ENCODE measurements at regions not wholly inside any gene's neighbourhood (a gene's known extent, or its start where the extent isn't known, plus 50 kb on each side); places are given as distances from the start of the nearest gene placed in this dataset.

- DNase-seq: peak; percentile 56
Observed at GRCh38 chr9:93827545-93828330, 127.4 kb downstream of the BARX1 start.

- DNase-seq: no peak
Observed at GRCh38 chr9:93826905-93827544, 128.1 kb downstream of the BARX1 start.

DNA sequence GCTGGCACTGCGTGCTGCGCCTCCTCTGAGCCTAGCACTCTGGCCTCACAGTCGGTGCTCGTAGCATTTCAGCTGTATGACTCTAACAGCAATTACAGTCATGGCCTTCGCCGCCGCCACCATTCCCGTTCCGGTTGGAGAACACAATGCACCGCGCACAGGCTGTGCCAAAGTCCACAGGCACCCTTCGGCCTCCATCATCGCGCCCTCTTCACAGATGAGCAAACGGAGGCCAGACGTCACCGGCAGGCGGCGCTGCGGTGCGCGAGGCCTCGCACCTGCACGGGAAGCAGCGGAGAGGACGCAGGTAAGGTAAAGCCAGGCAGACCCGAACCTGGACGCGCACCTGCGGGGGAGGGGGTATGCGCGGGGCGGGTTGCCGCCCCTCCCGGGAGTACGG lies 128.9 kb downstream of the BARX1 start:
- DNase-seq: peak; percentile 76

GRCh38 chr9:93825348-93826115 lies 129.6 kb downstream of the BARX1 start:
- DNase-seq: no peak

- no peak for DNase-seq
Observed at GRCh38 chr9:93824386-93825294, 130.5 kb downstream of the BARX1 start.

DNA sequence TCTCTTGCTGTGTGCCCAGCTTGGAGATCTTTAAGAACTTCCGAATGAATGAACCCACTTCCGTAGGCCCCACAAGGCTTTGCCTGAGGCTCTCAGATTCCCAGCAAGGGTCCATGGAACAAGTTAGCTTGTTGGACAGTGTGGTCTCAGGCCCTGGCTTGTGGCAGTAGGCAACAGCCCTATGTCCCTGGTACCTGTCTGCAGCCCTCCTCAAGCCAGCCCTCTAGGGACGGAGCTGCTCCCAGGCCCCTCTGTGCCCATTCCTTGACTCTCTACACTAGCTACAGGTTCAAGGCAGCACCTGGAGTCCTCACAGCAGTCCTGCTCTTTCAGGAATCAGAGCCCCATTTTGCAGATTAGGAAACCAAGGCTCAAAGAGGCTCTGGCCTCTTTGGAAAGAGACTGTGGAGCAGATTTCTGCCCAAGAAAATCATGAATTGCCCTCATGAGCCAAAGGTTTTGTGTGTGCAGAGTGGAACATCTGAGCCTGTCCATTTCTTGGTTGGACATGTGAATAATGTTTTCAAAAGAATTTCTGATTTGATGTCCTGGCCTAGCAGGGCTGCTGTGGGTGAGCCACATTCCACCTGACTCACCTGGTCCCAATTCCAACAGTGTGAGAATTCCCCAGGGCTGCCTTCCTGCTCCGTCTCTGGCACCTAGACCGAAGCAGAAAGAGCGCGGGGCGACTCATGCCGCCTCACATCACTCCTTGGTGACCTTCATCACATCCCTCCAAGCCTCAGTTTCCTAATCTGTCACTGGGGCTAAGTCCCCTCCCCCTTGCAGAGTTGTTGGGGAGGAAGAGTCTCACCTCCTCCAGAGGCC lies 131.7 kb downstream of the BARX1 start:
- DNase-seq: no peak

DNA sequence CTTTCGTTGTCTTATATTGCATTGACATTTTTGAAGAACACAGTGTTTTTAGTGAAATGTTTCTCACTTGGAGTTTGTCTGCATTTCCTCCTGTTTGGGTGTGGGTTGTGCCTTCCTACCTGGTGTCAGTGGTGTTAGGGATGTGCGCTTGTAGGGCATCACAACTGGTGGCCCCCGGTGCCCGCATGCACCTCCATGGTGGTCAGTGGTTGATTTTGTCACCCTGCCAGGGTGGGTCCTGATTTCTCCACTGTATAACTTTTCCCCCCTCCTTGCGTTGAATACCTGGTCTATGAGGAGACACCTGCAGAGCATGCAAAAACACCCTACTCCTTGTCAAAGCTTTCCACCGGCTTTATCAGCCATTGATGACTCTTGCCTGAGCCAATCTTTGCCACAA lies 132.9 kb downstream of the BARX1 start:
- no peak for DNase-seq

- DNase-seq: no peak
Observed at GRCh38 chr9:93821307-93821703, 133.8 kb downstream of the BARX1 start.

GRCh38 chr9:93820667-93821306 lies 134.4 kb downstream of the BARX1 start:
- DNase-seq: no peak

GRCh38 chr9:93819905-93820304 lies 135.2 kb downstream of the BARX1 start:
- DNase-seq: no peak

DNA sequence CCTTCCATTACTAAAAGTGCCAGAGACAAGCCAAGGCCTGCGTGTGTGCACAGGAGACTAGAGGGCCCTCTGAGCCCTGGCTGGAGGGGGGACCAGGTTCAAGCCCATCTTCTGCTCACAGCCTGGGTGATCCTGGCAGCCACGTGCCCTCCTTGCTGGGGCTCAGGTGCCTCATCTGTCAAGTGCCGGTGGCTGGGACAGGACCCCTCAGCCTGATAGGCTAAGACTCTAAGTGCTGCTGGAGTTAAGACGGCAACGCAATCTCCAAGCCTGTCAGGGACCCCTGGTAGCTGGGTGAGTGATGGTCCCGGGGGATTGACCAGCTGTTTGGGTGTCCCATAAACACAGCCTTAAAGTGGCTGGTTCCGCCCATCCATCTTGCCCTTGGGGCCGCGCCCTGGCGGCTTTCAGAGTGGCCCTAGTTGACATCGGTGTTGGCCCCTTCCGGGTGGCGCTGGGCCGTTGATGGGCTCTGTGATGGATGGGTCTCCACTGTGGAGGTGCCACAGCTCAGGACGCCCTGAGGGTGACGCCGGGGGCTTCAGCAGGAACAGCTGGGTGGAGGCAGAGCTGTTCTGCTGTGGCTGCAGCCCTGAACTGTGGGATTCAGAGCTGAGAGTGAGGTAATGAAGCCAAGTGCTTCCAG lies 136.2 kb downstream of the BARX1 start:
- no peak for DNase-seq

DNA sequence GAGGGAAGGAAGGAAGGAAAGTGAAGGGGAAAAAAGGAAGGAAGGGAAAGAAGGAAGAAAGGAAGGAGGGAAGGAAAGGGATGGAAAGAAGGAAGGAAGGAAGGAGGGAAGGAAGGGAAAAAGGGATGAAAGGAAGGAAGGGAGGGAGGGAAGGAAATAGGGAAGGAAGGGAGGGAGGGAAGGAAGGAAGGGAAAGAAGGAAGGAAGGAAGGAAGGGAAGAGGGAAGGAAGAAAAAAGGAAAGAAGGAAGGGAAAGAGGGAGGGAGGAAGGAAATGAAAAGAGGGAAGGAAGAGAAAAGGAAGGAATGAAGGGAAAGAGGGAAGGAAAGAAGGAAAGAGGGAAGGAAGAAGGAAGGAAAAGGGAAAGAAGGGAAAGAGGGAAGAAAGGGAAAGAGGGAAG lies 136.9 kb downstream of the BARX1 start:
- no peak for DNase-seq

DNA sequence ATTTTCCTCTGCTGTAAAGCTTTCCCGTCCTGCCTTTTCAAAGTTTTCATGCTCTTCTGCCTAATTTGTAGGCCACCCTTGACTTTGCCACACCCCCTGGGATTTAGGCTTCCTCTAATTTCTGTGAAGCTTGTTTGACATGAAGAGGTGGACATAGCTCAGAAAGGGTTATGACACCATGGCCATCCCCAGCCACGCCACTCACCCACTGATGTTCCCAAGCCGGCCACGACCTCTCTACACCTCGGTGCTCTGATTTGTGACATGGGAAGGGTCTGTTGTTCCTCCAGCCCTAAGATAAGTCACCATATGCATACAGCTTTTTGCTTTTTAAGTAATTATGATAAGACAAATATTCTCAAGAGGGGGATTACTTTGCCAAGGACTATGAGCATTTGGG lies 139.5 kb downstream of the BARX1 start:
- DNase-seq: no peak

DNA sequence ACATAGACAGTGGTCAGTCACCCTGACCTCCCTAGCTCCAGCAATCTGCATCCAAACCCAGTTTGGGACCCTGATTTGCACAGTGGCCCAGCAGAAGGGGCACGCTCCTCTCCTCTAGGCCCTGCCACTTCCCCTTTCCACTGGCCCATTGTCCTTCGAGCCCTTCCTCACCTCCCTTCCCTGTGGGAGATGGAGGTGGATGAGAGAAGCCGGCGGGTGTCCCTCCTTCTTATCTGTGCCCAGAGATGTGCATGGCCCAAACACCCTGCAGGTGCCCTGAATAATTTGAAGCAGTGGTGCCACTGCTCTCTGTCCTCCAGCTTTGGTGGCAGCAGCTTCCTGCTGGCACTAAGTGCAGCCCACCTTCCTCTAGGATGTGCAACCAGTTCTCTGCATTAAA lies 140.0 kb downstream of the BARX1 start:
- DNase-seq: no peak

DNA sequence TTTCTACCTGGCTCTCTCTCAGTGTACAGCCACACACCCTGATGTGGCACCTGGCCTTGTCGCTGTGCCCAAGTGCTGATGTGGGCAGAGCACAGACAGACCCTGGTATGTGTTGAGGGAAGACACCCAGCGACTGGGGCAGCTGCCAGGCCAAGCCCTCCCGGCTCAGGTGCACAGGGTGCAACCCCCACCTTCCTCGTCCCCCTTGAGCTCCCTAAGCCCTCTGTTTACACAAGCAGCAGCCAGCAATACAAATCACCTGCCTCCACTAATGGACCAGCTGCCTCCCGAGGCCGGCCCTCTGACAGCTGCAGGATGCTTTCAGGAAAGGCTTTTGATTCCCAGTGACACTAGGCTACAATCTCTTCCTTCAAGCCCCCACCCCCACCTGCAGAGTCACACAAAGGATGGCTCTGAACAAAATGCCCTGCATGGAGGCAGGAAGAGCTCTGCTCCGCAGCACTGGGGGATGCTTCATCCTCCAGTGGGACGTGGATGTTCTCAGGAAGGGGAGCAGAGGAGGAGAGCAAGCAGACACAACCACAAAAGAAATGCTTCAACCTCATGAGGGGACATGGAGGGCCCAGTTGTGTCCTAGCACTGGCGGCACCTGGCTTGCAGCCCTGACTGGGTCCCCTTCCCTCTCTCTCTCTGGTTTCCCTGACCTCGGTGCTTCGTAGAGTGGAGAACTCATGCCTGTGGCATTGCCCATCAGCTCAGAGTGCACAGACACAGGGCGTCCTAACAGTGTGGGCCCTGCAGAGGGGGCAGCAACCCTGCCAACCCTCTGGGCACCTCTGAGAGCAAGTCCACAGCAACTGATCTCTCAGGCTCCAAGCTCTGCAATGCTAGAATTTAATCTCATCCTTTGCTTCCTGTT lies 140.8 kb downstream of the BARX1 start:
- DNase-seq: no peak

- no peak for DNase-seq
Observed at GRCh38 chr9:93813221-93814076, 141.7 kb downstream of the BARX1 start.

GRCh38 chr9:93812410-93812668 lies 142.8 kb downstream of the BARX1 start:
- no peak for DNase-seq

DNA sequence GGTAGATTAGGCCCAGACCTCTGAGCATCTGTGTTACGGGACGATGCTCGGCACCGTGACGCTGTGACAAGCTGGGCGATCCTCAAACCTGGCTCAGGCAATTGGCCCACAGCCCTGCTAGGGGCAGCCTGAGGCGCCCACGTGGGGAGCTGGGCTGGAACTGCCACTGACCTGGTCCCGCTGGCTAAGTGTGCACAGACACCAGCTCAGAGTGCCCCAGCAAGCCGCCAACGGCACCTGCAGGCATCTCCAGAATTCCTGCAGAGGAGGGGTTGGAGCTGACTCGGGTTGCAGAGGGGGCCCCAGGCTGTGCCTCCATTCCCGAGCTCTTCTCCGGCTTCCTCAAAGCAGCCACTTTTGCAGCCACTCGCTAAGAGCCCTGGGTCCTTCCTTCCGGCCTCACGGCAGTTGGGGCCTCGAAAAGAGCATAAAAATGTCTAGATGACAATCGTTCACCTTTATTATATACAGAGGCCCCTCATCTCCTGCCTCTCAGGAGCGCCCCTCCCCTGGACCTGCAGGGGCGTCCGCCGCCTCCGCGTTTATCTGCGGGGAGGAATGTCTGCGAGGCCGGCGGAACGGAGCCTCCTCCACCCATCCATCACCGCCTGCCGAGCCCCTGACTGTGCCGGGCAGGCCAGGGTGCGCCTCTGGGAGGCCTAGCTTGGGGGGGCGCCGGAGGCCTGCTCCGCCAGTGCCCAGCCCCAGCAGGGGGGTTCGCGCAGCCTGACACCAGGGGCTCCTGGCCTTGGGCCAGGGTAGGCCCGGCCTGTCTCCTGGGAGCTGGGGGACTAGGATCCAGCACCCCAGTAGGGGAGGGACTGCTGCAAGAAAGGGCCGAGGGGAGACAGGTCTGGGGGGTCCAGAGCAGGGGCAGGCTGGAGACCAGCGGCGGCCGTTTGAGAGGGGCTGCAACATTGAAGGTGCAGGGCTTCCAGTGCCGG lies 144.9 kb downstream of the BARX1 start:
- no peak for DNase-seq

All from activated CD4-positive, CD25-positive, alpha-beta regulatory T cell treated with anti-CD3 and anti-CD28 coated beads, Interleukin-2, amount 50 U/mL, for 72 hours (primary cell).